GM19467 (cell line): ENCODE measurements at regions not wholly inside any gene's neighbourhood (a gene's known extent, or its start where the extent isn't known, plus 50 kb on each side); places are given as distances from the start of the nearest gene placed in this dataset.
"Not testable (repeated sequence)": the region's sequence is repeated elsewhere in the genome, so short reads cannot be mapped to it uniquely, and the experiment has no call there.

Experiments
- ATAC-seq: cut with Tn5 transposase; IDR thresholded peaks from one replicate; pipeline ENCODE4 v1.9.1; 2021; ENCODE audit warnings: mild to moderate bottlenecking, moderate library complexity; ENCODE audit not compliant: unreplicated experiment

DNA sequence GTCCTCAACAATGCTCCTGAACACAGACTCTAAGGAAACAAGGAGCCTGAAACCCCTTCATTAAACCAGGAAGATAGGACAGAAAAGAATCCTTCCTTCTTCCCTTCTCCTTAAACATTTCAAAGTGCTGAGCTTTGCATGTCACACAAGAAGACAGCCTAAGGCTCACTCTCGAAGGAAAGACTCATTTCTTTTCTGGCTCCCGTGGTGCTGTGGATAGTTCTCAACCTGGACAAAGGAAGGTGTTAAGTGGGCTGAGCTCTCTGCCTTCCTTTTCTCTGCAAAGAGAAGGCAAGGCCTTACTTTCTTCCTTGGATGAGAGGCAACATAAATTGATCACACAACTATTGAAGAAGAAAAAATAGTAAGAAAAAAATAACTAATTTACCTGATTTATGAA, 452.4 kb upstream of the DDI1 start:
- ATAC-seq, result no peak

DNA sequence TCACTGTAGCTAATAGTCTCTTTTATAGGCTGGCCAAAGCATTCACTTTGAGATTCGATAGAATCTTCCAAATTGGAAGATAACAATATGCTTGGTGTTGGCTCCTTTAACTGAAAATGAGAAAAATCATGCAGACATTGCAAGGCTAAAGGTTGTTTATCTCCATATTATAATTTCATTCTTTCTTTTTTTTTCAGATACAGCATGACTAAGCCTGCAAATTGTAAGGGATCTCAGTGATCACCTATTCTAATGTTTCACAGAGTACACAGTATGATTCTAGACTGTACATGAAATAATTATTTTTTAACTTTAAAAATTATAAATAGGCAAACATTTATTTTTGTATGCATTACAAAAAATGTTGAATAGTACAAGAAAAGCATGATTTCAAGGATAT, 451.7 kb upstream of the DDI1 start:
- no peak for ATAC-seq

DNA sequence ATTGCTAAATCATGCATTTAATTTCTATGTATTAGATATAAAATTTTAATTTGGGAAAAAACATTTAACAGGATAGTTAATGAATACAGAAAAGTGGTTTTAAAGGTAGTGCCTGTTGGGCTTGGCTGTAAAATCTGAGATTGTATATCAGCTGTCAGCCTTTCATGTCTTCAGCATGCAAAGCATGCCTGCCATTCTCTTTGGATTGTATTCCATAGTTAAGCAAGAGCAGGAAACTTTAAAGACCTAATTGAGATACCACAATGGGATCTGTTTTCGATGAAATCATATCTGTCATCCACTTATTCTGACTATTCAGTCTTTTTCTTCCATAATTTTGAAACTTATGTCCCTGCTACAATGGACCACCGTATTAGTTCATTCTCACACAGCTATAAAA, 451.0 kb upstream of the DDI1 start:
- no peak for ATAC-seq

DNA sequence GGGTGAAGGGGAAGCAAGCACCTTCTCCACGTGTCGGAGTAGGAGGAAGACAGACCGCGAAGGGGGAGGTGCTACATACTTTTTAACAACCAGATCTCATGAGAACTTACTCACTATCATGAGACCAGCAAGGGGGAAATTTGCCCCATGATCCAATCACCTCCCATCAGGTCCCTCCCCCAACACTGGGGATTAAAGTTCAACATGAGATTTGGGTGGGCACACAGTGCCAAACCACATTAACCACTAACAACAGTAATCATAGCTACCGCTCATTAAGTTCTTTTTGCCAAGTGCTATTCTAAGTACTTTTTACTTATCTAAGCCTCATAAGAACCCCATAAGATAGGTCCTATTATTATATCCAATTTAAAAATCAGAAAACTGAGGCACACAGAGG, 450.5 kb upstream of the DDI1 start:
- no peak for ATAC-seq

DNA sequence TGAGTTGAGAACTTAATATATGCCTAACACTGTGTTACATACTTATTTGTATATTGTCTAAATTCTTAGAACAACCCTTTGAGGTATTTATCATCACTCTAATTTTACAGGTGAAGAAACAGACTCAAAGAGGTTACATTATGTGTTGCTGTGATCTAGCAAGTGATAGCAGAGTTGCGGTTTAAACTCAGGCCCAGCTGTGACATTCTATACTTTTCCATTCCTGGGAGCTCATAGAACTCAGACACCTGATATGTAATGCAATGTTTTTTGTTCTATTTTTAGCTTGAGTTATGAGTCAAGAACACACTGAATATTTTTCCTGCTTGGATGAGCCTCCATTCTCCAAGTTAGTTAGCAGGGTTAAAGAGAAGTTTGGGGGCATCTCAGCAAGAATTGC, 449.7 kb upstream of the DDI1 start:
- ATAC-seq, result no peak

DNA sequence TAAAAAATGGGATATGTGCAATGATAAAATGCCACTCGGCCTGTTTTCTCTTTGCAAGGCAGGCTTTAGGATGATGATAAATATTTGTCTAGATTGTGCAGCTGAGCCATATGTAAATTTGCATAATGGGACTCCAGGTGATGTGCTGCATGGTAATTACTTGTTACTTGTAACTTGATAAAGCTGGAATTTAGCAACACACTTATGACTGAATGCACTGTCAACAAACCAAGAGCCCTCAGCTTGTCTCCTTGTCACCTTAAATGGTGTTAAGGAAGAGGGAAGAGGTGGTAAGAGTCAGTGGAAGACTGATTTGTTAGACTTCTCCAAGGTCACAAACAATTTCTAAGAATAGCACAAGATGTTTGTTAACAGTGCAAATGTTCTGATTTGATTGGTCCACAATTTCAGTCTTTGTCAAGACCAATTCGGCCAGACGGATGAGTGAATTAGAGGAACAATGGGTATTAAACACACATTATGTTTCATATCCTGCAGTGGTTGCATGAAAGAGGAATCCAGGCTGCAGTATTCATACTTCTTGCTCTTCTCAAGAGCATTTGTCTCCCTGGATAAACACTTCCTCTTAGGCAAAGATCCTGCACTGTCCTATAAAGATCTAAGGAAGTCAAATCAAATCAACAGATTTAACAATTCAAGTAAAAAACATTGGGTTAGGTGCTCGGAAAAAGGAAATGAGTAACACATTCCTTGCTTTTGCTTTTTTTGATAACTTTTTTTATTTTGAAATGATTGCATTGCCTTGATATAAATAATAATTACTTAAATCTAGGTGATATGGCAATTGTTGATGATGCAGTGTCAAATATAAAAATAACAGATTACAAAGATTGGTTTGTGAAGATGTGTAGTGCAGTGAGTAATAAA, 448.3 kb upstream of the DDI1 start:
- no peak for ATAC-seq

DNA sequence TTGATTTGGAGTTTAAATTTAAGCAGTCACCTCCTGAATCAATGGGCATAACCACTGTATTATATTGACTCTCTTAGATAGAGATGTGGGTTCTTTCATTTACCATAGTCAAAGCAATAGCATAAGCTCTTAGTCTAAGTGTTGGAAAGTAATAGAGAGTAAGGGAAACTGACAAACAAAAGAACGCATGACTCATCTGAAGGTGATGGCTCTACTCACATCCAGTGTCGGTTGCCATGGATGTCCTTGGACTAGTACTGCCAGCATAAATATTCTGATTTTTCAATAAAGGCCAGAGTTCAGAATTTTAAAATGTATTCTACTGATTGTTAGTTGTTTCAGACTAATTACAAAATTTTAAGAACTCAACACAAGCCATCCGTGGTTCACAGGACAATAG, 444.9 kb upstream of the DDI1 start:
- no peak for ATAC-seq

DNA sequence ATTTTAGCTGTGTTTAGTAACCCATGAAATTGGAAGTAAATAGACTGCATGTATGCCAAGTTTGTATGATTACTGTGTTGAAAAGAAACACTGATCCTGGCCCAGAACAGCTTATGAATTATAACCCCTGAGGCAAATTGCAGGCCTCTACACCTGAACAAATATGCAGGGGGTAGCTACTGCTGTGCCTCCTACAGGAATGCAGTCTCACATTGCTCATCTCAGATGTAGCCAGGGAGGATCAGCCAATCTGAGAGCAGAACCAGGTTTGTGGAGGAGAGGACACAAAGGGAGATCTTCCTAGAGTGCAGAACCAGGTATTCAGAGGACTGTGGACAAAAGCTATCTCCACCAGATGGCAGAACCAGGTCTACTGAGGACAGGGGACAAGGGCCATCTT, 442.2 kb upstream of the DDI1 start:
- ATAC-seq, result no peak

DNA sequence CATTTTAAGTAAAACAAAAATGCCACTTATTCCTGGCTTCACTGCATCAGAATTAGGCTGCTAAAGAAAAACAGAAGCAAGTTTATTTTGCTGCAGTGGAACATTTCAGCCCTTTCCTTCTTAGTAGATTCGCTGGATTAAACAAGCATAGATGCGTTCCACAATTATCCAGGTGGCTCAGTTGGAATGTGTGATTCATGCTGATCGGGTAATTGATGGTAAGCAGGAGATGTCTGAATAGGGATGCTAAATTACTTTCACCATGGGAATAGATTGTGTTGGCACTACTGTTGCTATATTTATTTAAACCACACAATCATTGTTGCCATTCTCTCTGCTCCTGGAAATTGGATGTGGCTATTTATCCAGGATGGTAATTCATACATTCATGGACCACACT, 440.1 kb upstream of the DDI1 start:
- ATAC-seq, result no peak

DNA sequence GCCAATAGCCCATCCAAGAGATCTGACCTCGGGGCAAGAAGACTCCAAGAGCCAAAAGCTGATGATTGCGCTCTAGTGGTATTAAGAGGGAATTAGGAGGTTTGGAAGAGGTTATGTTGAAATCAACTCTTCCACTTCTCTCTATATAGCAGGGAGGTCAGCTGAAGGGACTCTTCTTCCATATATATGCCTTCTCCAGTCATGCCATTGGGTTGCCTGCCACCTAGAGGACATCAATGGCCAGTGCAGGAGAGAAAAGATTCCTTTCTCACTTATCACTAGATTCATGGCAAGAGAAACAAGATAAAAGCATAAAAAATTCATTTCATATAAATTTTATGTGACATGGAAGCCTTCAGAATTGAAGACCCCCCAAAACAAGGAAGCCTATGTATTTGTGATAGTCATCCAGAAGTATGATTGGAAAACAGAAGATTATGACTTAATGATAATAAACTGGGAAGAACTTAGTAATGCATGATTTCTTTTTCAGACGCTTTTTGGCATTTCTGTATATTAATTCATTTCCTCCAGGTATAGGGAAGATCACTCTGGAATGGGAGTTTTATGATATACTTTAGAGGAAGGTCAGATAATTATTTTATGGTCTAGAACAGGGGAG, 435.1 kb upstream of the DDI1 start:
- peak; percentile 99 for ATAC-seq

DNA sequence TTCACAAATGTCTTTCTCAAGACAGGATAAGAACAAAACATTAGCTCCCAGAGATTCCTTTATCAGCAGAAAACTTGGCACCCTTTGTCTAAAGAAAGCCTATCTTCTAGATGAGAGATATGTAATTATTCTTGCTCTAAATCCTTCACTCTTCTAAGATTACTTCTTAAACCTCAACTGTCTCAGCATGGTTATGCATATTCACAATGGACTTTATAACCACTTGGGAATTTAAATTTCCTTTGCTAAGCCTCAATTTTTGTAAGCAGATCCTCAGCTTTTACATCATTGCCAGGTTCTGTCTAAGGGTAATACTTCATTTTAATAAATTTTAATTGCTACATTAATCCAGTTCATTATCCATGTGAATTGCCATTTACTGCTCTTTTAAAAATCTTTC, 433.6 kb upstream of the DDI1 start:
- ATAC-seq, result no peak

DNA sequence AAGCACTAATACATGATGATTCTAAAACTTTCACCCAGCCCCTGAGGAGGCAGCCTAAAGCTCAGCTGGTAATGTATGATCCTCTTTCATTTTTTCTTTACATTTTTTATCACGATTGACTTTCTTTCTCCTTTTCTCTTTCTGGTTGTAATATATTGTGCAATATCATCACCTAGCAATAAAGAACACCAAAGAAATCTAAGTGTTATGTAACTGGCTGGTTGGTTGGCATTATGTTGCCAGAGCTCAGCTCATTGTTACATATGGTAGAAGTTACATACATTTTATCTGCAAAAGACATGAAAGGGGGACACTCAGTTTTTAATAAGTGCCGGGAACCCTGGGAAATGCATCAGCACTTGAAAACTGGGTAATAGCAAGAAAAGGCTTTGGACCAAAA, 432.1 kb upstream of the DDI1 start:
- ATAC-seq, result no peak

DNA sequence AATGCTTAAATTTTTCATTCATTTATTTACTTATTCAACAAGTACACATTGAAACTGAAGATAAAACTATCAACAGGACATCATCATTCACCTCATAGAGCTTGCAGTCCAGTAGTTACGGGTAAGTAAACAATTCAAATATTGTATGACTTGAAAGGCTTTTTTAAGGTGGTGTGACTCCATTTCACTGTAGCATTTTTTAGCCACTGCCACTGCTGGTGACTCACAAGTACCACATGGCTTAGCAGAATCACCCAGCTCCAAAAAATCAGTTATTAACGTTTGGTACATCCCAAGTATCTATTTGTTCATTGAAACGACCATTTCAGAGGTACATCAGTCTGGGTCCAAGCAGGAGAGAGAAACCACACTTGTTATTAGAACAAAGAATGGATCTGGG, 427.9 kb upstream of the DDI1 start:
- no peak for ATAC-seq

DNA sequence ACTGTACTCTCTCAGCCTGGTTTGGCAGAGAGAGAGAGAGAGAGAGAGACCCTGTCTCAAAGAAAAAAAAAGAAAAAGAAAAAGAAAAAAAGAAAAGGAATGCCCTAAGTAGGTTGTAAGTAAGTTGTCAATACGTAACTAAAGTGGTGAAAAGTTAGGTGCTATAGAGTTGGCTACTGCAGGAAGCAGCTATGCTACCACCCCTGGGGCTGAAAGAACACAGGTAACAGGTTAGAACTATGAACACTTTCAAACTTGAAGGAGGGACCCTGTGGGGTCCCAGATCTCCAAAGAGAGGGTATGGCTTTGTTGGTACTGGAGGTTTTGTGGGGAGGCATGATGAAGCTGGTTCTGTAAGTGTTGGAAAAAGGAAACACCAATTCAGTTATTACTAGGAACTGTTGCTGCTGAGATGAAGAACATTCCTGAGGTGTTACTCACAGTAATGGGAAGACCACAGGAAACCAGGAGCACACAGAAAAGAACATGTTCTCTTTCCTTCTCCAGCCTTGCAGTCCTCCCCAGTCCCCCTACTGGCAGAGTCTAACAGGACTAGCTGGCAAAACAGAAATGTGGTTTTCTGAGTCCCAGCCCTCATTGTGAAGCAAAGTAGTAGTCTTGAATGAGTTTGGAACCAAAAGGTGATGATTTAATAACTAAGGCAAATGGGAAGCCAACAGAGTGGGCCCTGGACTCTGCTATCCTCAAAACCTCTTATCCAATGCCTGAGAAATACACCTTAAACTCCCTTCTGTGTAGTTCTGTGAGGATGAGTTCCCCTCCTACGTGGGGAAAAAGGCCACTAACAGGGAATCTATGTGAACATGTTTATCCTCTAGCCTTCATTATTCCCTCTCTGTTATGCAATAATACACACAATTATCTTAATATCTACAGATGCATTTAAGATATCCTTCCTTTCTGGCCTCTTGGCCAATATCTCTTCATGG, 427.0 kb upstream of the DDI1 start:
- ATAC-seq, result no peak

DNA sequence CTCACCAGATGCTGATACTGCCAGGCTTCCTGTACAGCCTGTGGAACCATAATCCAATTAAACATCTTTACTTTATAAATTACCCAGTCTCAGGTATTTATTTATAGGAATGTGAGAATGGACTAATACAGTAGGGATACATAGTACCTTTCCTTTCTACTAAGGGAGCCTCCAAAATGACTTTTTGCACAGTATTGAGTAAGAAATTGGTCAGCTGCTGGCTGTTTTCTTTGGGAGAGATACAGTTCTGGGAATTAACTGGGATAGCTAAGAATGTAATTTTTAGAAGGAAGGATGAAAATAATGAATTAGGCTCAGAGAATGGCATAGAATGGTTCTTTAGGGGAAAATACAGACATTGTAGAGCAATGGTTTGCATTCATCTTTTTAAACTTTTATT, 426.0 kb upstream of the DDI1 start:
- ATAC-seq, result no peak

DNA sequence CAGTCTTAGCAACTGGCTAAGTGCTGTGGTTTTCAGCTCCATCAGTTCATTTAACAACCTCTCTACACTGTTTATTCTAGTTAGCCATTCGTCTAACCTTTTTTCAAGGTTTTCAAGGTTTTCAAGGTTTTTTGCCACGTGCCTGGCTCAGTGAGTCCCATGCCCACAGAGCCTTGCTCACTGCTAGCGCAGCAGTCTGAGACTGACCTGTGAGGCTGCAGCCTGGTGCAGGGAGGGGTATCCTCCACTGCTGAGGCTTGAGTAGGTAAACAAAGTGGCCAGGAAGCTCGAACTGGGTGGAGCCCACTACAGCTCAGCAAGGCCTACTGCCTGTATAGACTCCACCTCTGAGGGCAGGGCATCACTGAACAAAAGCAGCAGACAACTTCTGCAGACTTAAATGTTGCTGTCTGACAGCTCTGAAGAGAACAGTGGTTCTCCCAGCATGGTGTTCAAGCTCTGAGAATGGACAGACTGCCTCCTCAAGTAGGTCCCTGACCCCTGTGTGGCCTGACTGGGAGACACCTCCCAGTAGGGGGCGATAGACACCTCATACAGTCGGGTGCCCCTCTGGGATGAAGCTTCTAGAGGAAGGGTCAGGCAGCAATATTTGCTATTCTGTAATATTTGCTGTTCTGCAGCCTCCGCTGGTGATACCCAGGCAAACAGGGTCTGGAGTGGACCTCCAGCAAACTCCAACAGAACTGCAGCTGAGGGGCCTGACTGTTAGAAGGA, 424.7 kb upstream of the DDI1 start:
- ATAC-seq, result not testable (repeated sequence)

DNA sequence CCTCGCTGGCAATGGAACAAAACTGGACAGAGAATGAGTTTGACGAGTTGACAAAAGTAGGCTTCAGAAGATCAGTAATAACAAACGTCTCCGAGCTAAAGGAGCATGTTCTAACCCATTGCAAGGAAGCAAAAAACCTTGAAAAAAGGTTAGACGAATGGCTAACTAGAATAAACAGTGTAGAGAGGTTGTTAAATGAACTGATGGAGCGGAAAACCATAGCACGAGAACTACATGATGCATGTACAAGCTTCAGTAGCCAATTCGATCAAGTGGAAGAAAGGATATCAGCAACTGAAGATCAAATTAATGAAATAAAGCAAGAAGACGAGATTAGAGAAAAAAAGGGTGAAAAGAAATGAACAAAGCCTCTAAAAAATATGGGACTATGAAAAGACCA, 424.0 kb upstream of the DDI1 start:
- not testable (repeated sequence) for ATAC-seq

DNA sequence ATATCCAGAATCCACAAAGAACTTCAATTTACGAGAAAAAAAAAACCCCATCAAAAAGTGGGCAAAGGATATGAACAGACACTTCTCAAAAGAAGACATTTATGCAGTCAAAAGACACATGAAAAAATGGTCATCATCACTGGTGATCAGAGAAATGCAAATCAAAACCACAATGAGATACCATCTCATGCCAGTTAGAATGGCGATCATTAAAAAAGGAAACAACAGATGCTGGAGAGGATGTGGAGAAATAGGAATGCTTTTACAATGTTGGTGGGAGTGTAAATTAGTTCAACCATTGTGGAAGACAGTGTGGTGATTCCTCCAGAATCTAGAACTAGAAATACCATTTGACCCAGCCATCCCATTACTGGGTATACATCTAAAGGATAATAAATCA, 419.9 kb upstream of the DDI1 start:
- ATAC-seq, result not testable (repeated sequence)

DNA sequence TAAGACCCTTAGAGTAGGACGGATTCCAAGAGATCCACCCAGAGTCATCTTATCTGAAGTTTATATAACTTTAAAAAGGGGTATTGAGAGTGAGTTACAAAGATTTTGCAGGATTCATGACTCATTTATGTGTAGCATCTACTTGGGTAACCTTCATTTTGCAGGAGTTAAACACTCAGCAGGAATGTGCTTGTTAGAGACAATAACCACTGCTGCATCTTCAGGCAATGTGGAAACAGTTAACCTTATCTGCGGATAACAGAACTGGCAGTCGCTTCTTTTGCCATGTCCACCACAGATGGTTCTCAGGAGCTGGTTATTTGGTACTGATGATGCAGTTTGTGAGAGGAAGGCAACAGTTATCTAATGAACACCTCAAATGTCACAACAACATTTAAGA, 417.9 kb upstream of the DDI1 start:
- ATAC-seq, result no peak

DNA sequence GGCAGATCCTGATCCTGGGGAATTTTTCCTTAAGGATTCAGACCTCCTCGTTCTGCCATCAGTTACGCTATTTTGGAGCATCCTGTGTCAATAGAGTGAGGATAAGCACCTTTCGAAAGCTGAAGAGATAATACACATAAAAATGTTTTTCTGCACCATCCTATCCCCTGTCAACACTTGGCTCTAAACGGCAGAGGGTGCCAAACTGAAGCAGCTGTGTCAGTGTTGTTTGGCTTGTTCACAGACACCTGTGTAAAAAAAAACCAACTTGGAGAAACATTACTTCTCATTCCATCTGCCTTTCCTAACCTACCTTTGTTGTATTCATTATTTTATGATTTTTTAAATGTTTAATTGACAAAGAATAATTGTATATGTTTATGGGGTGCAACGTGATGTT, 417.0 kb upstream of the DDI1 start:
- ATAC-seq, result no peak

DNA sequence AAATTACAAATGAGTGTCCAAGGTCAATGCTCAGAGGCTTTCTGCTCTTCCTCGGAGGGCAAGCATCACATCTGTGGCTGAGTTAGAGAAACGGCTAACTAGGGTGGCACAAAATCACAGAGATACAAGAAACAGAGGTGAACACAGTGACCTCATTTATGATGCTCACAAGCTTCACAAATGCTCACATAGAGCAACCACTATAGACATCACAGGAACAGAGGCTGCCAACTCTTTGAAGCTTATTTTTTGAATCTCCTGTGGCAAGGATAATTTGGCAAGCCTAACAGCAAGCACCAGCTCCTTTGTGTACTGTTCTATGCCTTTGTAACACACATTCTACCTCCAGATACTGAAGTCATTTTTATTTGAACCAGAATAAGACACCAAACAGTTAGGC, 416.5 kb upstream of the DDI1 start:
- ATAC-seq, result no peak
